GM11168 (cell line): ENCODE measurements at regions not wholly inside any gene's neighbourhood (a gene's known extent, or its start where the extent isn't known, plus 50 kb on each side); places are given as distances from the start of the nearest gene placed in this dataset.

Source experiments
- in situ Hi-C: fragments of 300-500 bp; cut with MboI; formaldehyde crosslinking; loops from one replicate; pipeline ENCODE4 v1.12.0; 2022; ENCODE audit warnings: low sequenced_read_pairs; ENCODE audit not compliant: unreplicated experiment

DNA sequence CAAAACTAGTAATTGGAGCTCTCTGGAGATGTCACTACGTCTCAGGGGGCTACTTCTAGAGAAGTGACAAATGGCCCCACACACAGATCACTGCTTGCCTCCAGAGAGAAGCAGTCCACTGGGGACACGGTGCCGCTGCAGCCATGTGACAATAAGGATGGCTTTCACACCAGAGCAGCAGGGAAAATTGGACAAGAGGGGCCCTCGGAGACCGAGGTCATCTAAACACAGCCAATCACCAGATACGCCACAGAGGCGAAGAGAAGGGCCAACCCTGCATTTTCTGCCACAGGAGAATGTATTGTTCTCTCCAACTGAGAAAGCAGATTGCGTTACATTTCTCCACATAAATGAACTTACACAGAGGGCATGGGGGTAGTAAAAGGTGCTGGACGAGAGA, 51.2 kb upstream of the TIAM1 start:
- in situ Hi-C loops: no loop called here

DNA sequence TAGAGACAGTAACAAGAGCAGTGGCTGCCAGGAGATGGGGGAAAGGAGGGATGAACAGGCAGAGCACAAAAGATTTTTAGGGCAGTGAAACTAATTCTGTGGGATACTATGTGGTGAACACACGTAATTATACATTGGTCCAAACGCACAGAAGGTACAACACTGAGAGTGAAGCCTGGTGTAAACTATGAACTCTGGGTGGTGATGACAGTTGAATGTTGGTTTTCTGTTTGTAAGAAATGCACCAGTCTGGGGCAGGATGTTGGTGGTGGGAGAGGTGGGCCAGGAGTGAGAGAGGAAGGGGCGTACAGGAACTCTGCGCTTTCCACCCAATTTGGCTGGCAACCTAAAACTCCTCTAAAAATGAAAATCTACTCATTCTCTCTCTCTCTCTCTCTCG, 50.2 kb upstream of the TIAM1 start:
- in situ Hi-C loops: no loop called here
